Upper lobe of left lung (tissue), 6 donors: ENCODE measurements at regions not wholly inside any gene's neighbourhood (a gene's known extent, or its start where the extent isn't known, plus 50 kb on each side); places are given as distances from the start of the nearest gene placed in this dataset.

Source experiments
- ATAC-seq, 2 donors: fragments of 200-7000 bp; cut with Tn5 transposase; one replicate each; pipeline ENCODE4 v1.9.1; 2022; ENCODE audit warnings: mild to moderate bottlenecking in 2 of 2, moderate library complexity in 2 of 2; ENCODE audit not compliant: low FRiP score in 2 of 2
- DNase-seq, 2 donors: peaks; one replicate each; pipeline ENCODE4 v3.0.0-alpha.2; 2019 to 2020
- H3K27ac ChIP-seq, 4 donors: fragments of 200-600 bp; sonication (generic); one replicate each; pipeline ENCODE4 v1.5.1; 2016 to 2019
- H3K27me3 ChIP-seq, 4 donors: fragments of 200-600 bp; sonication (generic); one replicate each; pipeline ENCODE4 v1.5.1; 2017 to 2019
- H3K36me3 ChIP-seq, 4 donors: fragments of 200-600 bp; sonication (generic); one replicate each; pipeline ENCODE4 v1.5.1; 2016 to 2019
- H3K4me1 ChIP-seq, 4 donors: fragments of 200-600 bp; sonication (generic); one replicate each; pipeline ENCODE4 v1.5.1; 2018 to 2019
- H3K4me3 ChIP-seq, 4 donors: fragments of 200-600 bp; sonication (generic); one replicate each; pipeline ENCODE4 v1.5.1; 2017 to 2019; ENCODE audit warnings: mild to moderate bottlenecking in 2 of 4, moderate library complexity in 1 of 4
- H3K9me3 ChIP-seq, 4 donors: fragments of 200-600 bp; sonication (generic); one replicate each; pipeline ENCODE4 v1.5.1; 2018 to 2019
- EP300 ChIP-seq, 4 donors: sonication (generic); formaldehyde crosslinking; IDR thresholded peaks; one replicate each; pipeline ENCODE4 v1.5.1; 2017; ENCODE audit warnings: antibody characterized with exemption in 4 of 4, control low read depth in 2 of 4
- POLR2A ChIP-seq, 4 donors: fragments of 450-650 bp; IDR thresholded peaks; one replicate each; pipeline ENCODE4 v1.5.1; 2016 to 2017; ENCODE audit warnings: antibody characterized with exemption in 4 of 4, mild to moderate bottlenecking in 2 of 4
- POLR2AphosphoS5 ChIP-seq, 2 donors: sonication (generic); formaldehyde crosslinking; IDR thresholded peaks; one replicate each; pipeline ENCODE4 v1.5.1; 2017; ENCODE audit warnings: antibody characterized with exemption in 2 of 2
- WGBS, 2 donors: methylation state at CpG; one replicate each; pipeline ENCODE4 v1.1.5; 2017 to 2018; 5-methylcytosine and 5-hydroxymethylcytosine counted together
- TF ChIP-seq, protein P1 (sequence below), 6 experiments: fragments of 450-650 bp in 4 of 6; fragments of 200-600 bp in 2 of 6; sonication (generic) in 2 of 6; IDR thresholded peaks; one replicate each; pipeline ENCODE4 v1.5.1; 2016 to 2019; ENCODE audit warnings: antibody characterized with exemption in 6 of 6
- donor health status: DM: no; HTN: no; CAD: no; lungs with moderate emphysema.
- donor health status: DM: no; HTN: yes; CAD: no; lungs with severe emphysema.

DNA sequence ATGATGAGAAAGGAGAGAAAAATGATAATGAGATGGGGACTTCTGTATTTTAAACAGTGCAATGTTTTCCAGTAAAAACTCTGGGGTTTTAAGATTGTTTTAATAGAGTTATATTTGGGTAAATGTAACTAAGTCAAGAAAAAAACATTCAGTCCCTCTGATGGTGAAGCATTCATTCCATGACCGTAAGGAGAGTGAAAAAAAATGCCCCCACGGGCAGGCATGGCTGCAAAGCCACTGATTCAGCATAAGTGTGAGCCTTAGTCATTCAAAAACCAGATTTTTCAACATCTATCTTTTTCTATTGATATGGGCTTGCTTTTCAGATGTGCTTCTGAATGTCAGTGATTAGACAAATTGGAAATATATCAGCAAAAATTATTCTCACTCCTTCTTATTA is 957.8 kb downstream of the SLC4A3 start:
- Histone ChIP-seq H3K4me1 (no peaks in the 10 kb centered on the region), H3K9me3 (no peaks in the 10 kb centered on the region), H3K36me3 (no peaks in the 10 kb centered on the region), H3K27ac (no peak overlapping the region), H3K4me3 (no peak overlapping the region), H3K27me3 (no peaks in the 10 kb centered on the region)
- TF ChIP-seq, protein P1, sequence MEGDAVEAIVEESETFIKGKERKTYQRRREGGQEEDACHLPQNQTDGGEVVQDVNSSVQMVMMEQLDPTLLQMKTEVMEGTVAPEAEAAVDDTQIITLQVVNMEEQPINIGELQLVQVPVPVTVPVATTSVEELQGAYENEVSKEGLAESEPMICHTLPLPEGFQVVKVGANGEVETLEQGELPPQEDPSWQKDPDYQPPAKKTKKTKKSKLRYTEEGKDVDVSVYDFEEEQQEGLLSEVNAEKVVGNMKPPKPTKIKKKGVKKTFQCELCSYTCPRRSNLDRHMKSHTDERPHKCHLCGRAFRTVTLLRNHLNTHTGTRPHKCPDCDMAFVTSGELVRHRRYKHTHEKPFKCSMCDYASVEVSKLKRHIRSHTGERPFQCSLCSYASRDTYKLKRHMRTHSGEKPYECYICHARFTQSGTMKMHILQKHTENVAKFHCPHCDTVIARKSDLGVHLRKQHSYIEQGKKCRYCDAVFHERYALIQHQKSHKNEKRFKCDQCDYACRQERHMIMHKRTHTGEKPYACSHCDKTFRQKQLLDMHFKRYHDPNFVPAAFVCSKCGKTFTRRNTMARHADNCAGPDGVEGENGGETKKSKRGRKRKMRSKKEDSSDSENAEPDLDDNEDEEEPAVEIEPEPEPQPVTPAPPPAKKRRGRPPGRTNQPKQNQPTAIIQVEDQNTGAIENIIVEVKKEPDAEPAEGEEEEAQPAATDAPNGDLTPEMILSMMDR (IDR thresholded peaks at IDR 0.05), result no peak
- no peak for TF ChIP-seq POLR2A (IDR thresholded peaks at IDR 0.05)
- TF ChIP-seq EP300 (IDR thresholded peaks at IDR 0.05), result no peak
- TF ChIP-seq POLR2AphosphoS5 (IDR thresholded peaks at IDR 0.05), result no peak
- DNase-seq, result no peak
- 32 to 56% methylated on average over 2 of the region's 2 CpGs for WGBS, 2 donors
- no peak for ATAC-seq

DNA sequence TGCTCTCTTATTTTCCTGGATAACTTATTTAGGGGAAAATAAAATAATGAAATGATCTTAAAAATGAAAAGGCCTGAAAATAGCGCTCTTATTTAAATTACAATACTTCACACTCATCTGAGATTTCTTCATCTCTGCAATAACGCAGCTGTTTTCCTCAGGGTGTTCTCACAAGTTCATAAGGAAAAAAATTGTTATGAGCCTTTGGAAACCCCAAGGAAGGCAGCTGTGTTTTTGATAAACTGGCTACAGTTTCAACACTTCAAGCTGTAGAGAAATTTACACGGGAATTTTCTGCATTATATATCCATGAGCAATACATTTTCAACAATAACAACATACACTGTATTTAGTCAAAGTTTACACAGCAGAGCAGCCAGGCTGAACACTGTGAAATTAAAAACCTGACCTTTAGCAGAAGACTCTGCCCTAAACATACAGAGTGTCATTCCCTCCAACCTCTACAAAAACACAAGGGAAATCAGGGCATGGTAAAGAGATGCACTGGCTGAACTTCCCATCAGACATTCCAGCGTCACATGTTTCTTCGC is 959.6 kb downstream of the SLC4A3 start:
- H3K27ac ChIP-seq, result no peak overlapping the region
- no peaks in the 10 kb centered on the region for H3K9me3 ChIP-seq
- TF ChIP-seq, protein P1 (IDR thresholded peaks at IDR 0.05), result no peak
- TF ChIP-seq POLR2AphosphoS5 (IDR thresholded peaks at IDR 0.05), result no peak
- no peak for TF ChIP-seq POLR2A (IDR thresholded peaks at IDR 0.05)
- TF ChIP-seq EP300 (IDR thresholded peaks at IDR 0.05), result no peak
- H3K27me3 ChIP-seq, result no peaks in the 10 kb centered on the region
- no peaks in the 10 kb centered on the region for H3K36me3 ChIP-seq
- no peak overlapping the region for H3K4me3 ChIP-seq
- H3K4me1 ChIP-seq, result no peaks in the 10 kb centered on the region
- DNase-seq (no peak), ATAC-seq (no peak)
- 79 to 80% methylated on average over 5 of the region's 5 CpGs for WGBS, 2 donors

DNA sequence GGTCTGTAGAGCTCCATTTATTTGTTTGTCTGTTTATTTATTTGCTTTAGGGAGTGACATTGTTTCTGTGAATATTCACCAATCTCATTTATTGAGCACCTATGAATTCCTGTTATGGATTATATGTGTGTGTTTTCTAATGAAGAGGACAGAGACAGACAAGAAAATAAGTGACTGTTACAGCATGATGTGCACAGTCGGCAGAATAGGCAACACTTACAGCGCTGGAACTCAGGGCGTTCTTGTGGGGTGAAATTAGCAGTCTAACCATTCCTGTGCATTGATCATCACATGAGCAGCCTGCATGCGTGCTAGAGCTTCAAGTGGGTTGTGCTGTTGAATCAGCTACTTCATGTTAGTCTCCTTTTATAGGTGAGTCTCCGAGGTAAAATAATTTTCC is 960.7 kb downstream of the SLC4A3 start:
- H3K4me1 ChIP-seq, result no peaks in the 10 kb centered on the region
- H3K27ac ChIP-seq, result no peak overlapping the region
- no peaks in the 10 kb centered on the region for H3K9me3 ChIP-seq
- no peak overlapping the region for H3K4me3 ChIP-seq
- TF ChIP-seq POLR2AphosphoS5 (IDR thresholded peaks at IDR 0.05) (no peak), EP300 (IDR thresholded peaks at IDR 0.05) (no peak), POLR2A (IDR thresholded peaks at IDR 0.05) (no peak)
- TF ChIP-seq, protein P1 (IDR thresholded peaks at IDR 0.05), result no peak
- H3K36me3 ChIP-seq, result no peaks in the 10 kb centered on the region
- WGBS, 2 donors, result 87 to 88% methylated on average over 5 of the region's 5 CpGs
- no peaks in the 10 kb centered on the region for H3K27me3 ChIP-seq
- ATAC-seq (no peak), DNase-seq (no peak)

DNA sequence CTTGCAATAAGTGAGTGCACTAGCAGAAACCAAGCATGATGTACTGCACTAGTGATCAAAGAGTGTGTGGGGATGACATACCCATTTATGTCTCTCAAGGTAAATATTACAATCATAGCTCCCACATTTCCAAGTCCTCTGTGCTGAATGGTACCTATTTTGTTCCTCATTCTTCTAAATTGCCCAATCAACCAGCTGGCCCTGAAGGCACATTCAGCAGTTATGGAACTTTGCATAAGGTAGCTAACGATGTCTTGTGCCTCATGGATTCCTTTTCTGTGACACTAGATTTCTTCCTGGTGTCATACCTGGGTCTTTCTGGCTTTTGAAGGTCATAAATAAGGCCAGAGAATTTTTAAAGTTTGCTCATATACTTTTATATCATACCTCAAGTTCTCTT is 963.0 kb downstream of the SLC4A3 start:
- WGBS, 2 donors, result 92 to 100% methylated on average over 1 of the region's 1 CpG
- no peak for ATAC-seq

DNA sequence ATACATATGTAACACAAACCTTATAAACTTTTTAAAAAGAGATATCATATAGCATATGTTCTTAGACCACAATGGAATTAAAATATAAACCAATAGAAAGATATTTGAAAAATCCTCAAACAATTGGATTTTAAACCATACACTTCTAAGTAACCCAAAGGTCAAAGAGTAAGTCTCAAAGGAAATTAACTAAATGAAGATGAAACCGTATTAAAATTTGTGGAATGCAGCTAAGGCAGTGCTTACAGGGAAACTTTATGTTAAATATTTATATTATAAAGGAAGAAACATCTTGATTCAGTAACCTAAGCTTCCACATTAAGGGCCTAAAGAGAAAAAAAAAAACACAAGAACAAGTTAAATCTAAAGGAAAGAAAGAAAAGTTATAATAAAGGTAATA is 966.1 kb downstream of the SLC4A3 start:
- H3K36me3 ChIP-seq, result no peaks in the 10 kb centered on the region
- H3K9me3 ChIP-seq, result no peaks in the 10 kb centered on the region
- H3K27me3 ChIP-seq, result no peaks in the 10 kb centered on the region
- H3K4me1 ChIP-seq, result no peaks in the 10 kb centered on the region
- H3K27ac ChIP-seq, result no peak overlapping the region
- ATAC-seq, result no peak
- no peak overlapping the region for H3K4me3 ChIP-seq
- WGBS, 2 donors, result 53 to 59% methylated on average over 1 of the region's 1 CpG
- no peak for DNase-seq
- no peak for TF ChIP-seq POLR2AphosphoS5 (IDR thresholded peaks at IDR 0.05)
- TF ChIP-seq EP300 (IDR thresholded peaks at IDR 0.05), result no peak
- TF ChIP-seq, protein P1 (IDR thresholded peaks at IDR 0.05), result no peak
- TF ChIP-seq POLR2A (IDR thresholded peaks at IDR 0.05), result no peak

More for the DNA sequence above, 963.0 kb downstream of the SLC4A3 start:
- no peak for TF ChIP-seq POLR2A (IDR thresholded peaks at IDR 0.05)
- no peak overlapping the region for H3K27ac ChIP-seq
- H3K4me3 ChIP-seq, result no peak overlapping the region
- no peaks in the 10 kb centered on the region for H3K9me3 ChIP-seq
- no peak for DNase-seq
- H3K27me3 ChIP-seq, result no peaks in the 10 kb centered on the region
- H3K4me1 ChIP-seq, result no peaks in the 10 kb centered on the region
- H3K36me3 ChIP-seq, result no peaks in the 10 kb centered on the region
